ENCODE measurements at regions not wholly inside any gene's neighbourhood (a gene's known extent, or its start where the extent isn't known, plus 50 kb on each side); places are given as distances from the start of the nearest gene placed in this dataset.
"Not testable (repeated sequence)": the region's sequence is repeated elsewhere in the genome, so short reads cannot be mapped to it uniquely, and the experiment has no call there.

GRCh38 chr14:43085819-43086218 lies 1421.3 kb downstream of the FSCB start:
- no peak for DNase-seq (ENCODE audit: low spot score)
- TF ChIP-seq, protein P1, sequence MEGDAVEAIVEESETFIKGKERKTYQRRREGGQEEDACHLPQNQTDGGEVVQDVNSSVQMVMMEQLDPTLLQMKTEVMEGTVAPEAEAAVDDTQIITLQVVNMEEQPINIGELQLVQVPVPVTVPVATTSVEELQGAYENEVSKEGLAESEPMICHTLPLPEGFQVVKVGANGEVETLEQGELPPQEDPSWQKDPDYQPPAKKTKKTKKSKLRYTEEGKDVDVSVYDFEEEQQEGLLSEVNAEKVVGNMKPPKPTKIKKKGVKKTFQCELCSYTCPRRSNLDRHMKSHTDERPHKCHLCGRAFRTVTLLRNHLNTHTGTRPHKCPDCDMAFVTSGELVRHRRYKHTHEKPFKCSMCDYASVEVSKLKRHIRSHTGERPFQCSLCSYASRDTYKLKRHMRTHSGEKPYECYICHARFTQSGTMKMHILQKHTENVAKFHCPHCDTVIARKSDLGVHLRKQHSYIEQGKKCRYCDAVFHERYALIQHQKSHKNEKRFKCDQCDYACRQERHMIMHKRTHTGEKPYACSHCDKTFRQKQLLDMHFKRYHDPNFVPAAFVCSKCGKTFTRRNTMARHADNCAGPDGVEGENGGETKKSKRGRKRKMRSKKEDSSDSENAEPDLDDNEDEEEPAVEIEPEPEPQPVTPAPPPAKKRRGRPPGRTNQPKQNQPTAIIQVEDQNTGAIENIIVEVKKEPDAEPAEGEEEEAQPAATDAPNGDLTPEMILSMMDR (IDR thresholded peaks at IDR 0.05; ENCODE audit: extremely low read depth, missing control alignments): no peak

DNA sequence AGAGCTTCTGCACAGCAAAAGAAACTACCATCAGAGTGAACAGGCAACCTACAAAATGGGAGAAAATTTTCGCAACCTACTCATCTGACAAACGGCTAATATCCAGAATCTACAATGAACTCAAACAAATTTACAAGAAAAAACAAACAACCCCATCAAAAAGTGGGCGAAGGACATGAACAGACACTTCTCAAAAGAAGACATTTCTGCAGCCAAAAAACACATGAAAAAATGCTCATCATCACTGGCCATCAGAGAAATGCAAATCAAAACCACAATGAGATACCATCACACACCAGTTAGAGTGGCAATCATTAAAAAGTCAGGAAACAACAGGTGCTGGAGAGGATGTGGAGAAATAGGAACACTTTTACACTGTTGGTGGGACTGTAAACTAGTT lies 1439.7 kb downstream of the FSCB start:
- DNase-seq (ENCODE audit: low spot score): not testable (repeated sequence)

- DNase-seq (ENCODE audit: low spot score): no peak
- TF ChIP-seq, protein P1 (IDR thresholded peaks at IDR 0.05; ENCODE audit: extremely low read depth, missing control alignments): no peak
Observed at GRCh38 chr14:43056106-43056505, 1449.4 kb downstream of the LRFN5 start.

DNA sequence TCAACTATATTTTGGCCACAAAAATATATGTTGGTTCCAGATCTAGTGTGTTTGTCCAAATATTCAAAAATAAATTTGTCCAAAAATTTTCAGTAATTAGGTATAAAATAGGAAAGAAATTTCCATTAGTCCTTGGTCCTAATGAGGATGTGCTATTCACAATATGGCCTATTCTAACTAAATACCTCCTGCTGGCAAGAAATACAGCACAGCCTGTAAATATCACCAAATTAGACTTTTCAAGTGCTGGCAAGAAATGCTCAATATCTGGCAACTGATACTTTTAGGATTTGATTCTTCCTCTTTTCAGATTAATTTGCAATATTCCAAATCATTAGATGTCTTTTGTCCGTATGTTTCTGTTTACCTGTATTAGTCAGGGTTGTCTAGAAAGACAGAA lies 1446.2 kb downstream of the LRFN5 start:
- TF ChIP-seq, protein P1 (IDR thresholded peaks at IDR 0.05; ENCODE audit: extremely low read depth, missing control alignments): no peak
- no peak for DNase-seq (ENCODE audit: low spot score)

- no peak for DNase-seq (ENCODE audit: low spot score)
- TF ChIP-seq, protein P1 (IDR thresholded peaks at IDR 0.05; ENCODE audit: extremely low read depth, missing control alignments): no peak
Observed at GRCh38 chr14:43043850-43044249, 1437.2 kb downstream of the LRFN5 start.

- no peak for DNase-seq (ENCODE audit: low spot score)
- TF ChIP-seq, protein P1 (IDR thresholded peaks at IDR 0.05; ENCODE audit: extremely low read depth, missing control alignments): no peak
Observed at GRCh38 chr14:43042408-43042807, 1435.7 kb downstream of the LRFN5 start.

DNA sequence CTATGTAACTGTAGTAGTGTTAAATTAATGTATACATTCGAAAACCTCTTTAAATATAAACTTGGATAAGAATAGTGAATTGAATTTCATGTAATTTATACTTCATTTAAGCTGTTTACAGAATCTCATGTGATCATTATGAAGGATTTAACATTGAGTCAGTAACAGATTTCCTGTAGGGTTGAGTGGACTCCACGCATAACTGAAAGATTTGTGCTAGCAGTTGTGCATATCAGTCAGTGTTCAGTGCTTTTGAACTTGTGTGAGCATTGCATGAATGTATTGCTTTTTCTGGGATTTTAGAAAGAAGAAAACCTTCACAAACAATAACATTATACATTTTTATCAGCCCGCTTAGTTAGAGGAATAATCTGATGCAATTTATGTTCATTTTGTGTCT lies 1435.3 kb downstream of the LRFN5 start:
- TF ChIP-seq, protein P1 (IDR thresholded peaks at IDR 0.05; ENCODE audit: extremely low read depth, missing control alignments): no peak
- no peak for DNase-seq (ENCODE audit: low spot score)

- TF ChIP-seq, protein P1 (IDR thresholded peaks at IDR 0.05; ENCODE audit: extremely low read depth, missing control alignments): no peak
- no peak for DNase-seq (ENCODE audit: low spot score)
Observed at GRCh38 chr14:43041207-43041606, 1434.5 kb downstream of the LRFN5 start.

Data from GM20000 (cell line).